ENCODE measurements at regions not wholly inside any gene's neighbourhood (a gene's known extent, or its start where the extent isn't known, plus 50 kb on each side); places are given as distances from the start of the nearest gene placed in this dataset.

GRCh38 chr2:136049991-136050920 is 64.8 kb upstream of the DARS1 start (continued):
- TF ChIP-seq IKZF1 (conservative IDR thresholded peaks at IDR 0.05) (peak; percentile 72), ETV6 (conservative IDR thresholded peaks at IDR 0.05 in 1 of 2, IDR thresholded peaks at IDR 0.05 in 1 of 2; ENCODE audit: borderline replicate concordance in 1 of 2, low read depth in 1 of 2) (no peak), RUNX3 (IDR thresholded peaks at IDR 0.05; ENCODE audit: low read length) (peak; percentile 13; the same call in 1 of the 2 replicates), RB1 (IDR thresholded peaks at IDR 0.05; ENCODE audit: borderline replicate concordance) (no peak), PKNOX1 (IDR thresholded peaks at IDR 0.05) (0 out of 2 replicates have a peak, but pooled peaks have one; percentile 50), NFIC (IDR thresholded peaks at IDR 0.05; ENCODE audit: low read depth, low read length) (no peak), RFX5 (IDR thresholded peaks at IDR 0.05; ENCODE audit: low read depth, low read length) (no peak), ZBTB11 (CRISPR knock-in tag; IDR thresholded peaks at IDR 0.05) (no peak), POLR2A (IDR thresholded peaks at IDR 0.05; ENCODE audit: low read depth, low read length) (no peak), SREBF2 (IDR thresholded peaks at IDR 0.05; ENCODE audit: low read length) (no peak), HCFC1 (IDR thresholded peaks at IDR 0.05; ENCODE audit: low read length) (no peak), BCL3 (IDR thresholded peaks at IDR 0.05; ENCODE audit: borderline replicate concordance, insufficient read depth, low read depth, low read length, poor library complexity, severe bottlenecking) (no peak), SUPT20H (IDR thresholded peaks at IDR 0.05; ENCODE audit: borderline replicate concordance, control insufficient read depth, low read depth, low read length) (no peak), IRF4 (IDR thresholded peaks at IDR 0.05; ENCODE audit: low read depth, low read length) (no peak), EGR1 (IDR thresholded peaks at IDR 0.05; ENCODE audit: borderline replicate concordance in 1 of 2, low read depth in 2 of 2, low read length in 2 of 2) (no peak), RAD51 (IDR thresholded peaks at IDR 0.05) (no peak), MYC (IDR thresholded peaks at IDR 0.05; ENCODE audit: insufficient read depth, insufficient read length, insufficient replicate concordance, low read length, severe bottlenecking) (no peak), ATF7 (IDR thresholded peaks at IDR 0.05; ENCODE audit: low read depth) (peak; percentile 57; the same call in 1 of the 2 replicates), NR2F1 (conservative IDR thresholded peaks at IDR 0.05) (peak; percentile 66), RCOR1 (conservative IDR thresholded peaks at IDR 0.05; ENCODE audit: low read depth, low read length) (no peak), ESRRA (IDR thresholded peaks at IDR 0.05; ENCODE audit: low read length) (no peak), POU2F2 (IDR thresholded peaks at IDR 0.05; ENCODE audit: borderline replicate concordance, low read depth, low read length) (no peak), WRNIP1 (IDR thresholded peaks at IDR 0.05; ENCODE audit: borderline replicate concordance, low read depth, low read length) (no peak), BCL11A (IDR thresholded peaks at IDR 0.05; ENCODE audit: low read depth, low read length) (peak; percentile 28; the same call in 1 of the 2 replicates)
